ENCODE measurements at regions not wholly inside any gene's neighbourhood (a gene's known extent, or its start where the extent isn't known, plus 50 kb on each side); places are given as distances from the start of the nearest gene placed in this dataset.

GRCh38 chr2:2843969-2844548 is 513.0 kb upstream of the MYT1L start:
- TF ChIP-seq CTCF (conservative IDR thresholded peaks at IDR 0.05; ENCODE audit: low read depth, low read length) (no peak), MXI1 (IDR thresholded peaks at IDR 0.05; ENCODE audit: borderline replicate concordance, low read depth, low read length) (no peak), CEBPB (IDR thresholded peaks at IDR 0.05; ENCODE audit: low read depth, low read length) (no peak), BHLHE40 (IDR thresholded peaks at IDR 0.05; ENCODE audit: low read depth, low read length) (no peak), RFX5 (IDR thresholded peaks at IDR 0.05; ENCODE audit: low read depth, low read length) (no peak), POLR2A (IDR thresholded peaks at IDR 0.05; ENCODE audit: low read depth, low read length) (no peak), MAZ (IDR thresholded peaks at IDR 0.05; ENCODE audit: borderline replicate concordance, low read depth, low read length) (no peak)
